ENCODE measurements at regions not wholly inside any gene's neighbourhood (a gene's known extent, or its start where the extent isn't known, plus 50 kb on each side); places are given as distances from the start of the nearest gene placed in this dataset.

GRCh38 chr3:180749796-180750195 lies 70.5 kb upstream of the CCDC39 start:
- TF ChIP-seq ISL1 (CRISPR knock-in tag; IDR thresholded peaks at IDR 0.05) (no peak), CREB5 (CRISPR knock-in tag; IDR thresholded peaks at IDR 0.05; ENCODE audit: low read depth) (no peak), PATZ1 (CRISPR knock-in tag; IDR thresholded peaks at IDR 0.05; ENCODE audit: borderline replicate concordance) (no peak), POU6F1 (CRISPR knock-in tag; IDR thresholded peaks at IDR 0.05; ENCODE audit: borderline replicate concordance, low read depth) (no peak), ZFP30 (CRISPR knock-in tag; IDR thresholded peaks at IDR 0.05) (no peak), ZNF8 (CRISPR knock-in tag; IDR thresholded peaks at IDR 0.05) (no peak), ZFP3 (CRISPR knock-in tag; IDR thresholded peaks at IDR 0.05) (no peak), ESRRG (CRISPR knock-in tag; IDR thresholded peaks at IDR 0.05) (no peak), GLIS3 (CRISPR knock-in tag; IDR thresholded peaks at IDR 0.05) (no peak), SNAI2 (CRISPR knock-in tag; IDR thresholded peaks at IDR 0.05) (no peak), PPARA (CRISPR knock-in tag; IDR thresholded peaks at IDR 0.05; ENCODE audit: borderline replicate concordance) (no peak), TSHZ2 (CRISPR knock-in tag; IDR thresholded peaks at IDR 0.05) (no peak)

Data from SK-N-SH treated with all-trans-retinoic acid at 6 μM for 48 hours (cell line).